ENCODE measurements at regions not wholly inside any gene's neighbourhood (a gene's known extent, or its start where the extent isn't known, plus 50 kb on each side); places are given as distances from the start of the nearest gene placed in this dataset.
"Not testable (repeated sequence)": the region's sequence is repeated elsewhere in the genome, so short reads cannot be mapped to it uniquely, and the experiment has no call there.

DNA sequence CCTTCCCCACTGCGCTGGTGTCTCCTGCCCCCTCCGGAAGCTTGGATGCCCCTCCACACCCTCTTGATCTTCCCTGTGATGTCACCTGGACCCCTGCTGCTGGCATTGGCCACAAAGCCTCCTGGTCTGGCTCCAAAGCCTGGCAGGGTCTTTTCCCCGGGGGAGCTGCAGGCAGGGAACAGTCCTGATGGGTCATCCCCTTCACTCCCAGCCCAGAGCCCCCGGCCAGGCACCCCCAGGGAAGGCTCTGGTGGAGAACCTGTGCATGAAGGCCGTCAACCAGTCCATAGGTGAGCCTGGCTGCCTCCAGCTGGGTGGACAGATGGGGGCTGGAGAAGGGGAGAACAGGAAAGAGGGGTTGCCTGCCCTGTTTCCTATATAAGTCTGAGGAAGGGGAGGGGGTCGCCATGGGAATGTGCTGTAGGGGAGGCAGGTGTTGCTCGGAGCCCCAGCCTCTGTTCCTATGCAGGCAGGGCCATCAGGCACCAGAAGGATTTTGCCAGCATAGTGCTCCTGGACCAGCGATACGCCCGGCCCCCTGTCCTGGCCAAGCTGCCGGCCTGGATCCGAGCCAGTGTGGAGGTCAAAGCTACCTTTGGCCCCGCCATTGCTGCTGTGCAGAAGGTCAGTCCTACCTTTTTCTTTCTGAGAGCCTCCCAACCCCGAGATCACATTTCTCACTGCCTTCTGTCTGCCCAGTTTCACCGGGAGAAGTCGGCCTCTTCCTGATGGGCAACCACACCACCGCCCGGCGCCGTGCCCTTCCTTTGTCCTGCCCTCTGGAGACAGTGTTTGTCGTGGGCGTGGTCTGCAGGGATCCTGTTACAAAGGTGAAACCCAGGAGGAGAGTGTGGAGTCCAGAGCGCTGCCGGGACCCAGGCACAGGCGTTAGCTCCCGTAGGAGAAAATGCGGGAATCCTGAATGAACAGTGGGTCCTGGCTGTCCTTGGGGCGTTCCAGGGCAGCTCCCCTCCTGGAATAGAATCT lies 104.5 kb upstream of the PZP start:
- DNase-seq; H3K4me1 ChIP-seq (ENCODE audit: control insufficient read depth, insufficient read depth, low read length); H3K27ac ChIP-seq (ENCODE audit: low read length); H3K4me3 ChIP-seq (ENCODE audit: low read length); H3K36me3 ChIP-seq (ENCODE audit: control insufficient read depth, insufficient read depth, low read length); H3K27me3 ChIP-seq (ENCODE audit: control insufficient read depth, insufficient read depth, low read length); H3K9me3 ChIP-seq (ENCODE audit: control insufficient read depth, low read depth, low read length): not testable (repeated sequence)
- no CpG with 5 or more reads among the region's 28 CpGs for WGBS (ENCODE audit: insufficient coverage, low lambda C conversion rate)

DNA sequence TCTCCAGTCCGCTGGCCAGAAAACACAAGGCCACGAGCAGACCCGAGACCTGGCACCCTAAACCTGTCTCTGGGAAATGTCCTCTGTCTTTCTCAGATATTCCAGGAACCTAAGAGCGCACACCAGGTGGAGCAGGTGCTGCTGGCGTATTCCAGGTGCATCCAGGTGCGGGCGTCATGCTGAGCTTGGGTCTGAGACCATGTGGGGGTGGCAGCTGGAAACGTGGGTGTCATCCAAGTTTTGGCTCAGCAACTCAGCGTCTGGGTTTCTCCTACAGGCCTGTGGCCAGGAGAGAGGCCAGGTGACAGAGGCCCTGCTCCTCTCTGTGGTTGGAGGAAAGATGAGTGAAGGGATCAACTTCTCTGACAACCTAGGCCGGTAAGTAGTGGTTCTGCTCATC lies 103.3 kb upstream of the PZP start:
- not testable (repeated sequence) for H3K36me3 ChIP-seq (ENCODE audit: control insufficient read depth, insufficient read depth, low read length); H3K4me1 ChIP-seq (ENCODE audit: control insufficient read depth, insufficient read depth, low read length); H3K27me3 ChIP-seq (ENCODE audit: control insufficient read depth, insufficient read depth, low read length); H3K9me3 ChIP-seq (ENCODE audit: control insufficient read depth, low read depth, low read length); DNase-seq; H3K27ac ChIP-seq (ENCODE audit: low read length); H3K4me3 ChIP-seq (ENCODE audit: low read length)
- no CpG with 5 or more reads among the region's 10 CpGs for WGBS (ENCODE audit: insufficient coverage, low lambda C conversion rate)

GRCh38 chr12:9310645-9311044 lies 102.5 kb upstream of the PZP start:
- H3K4me3 ChIP-seq (ENCODE audit: low read length); H3K27me3 ChIP-seq (ENCODE audit: control insufficient read depth, insufficient read depth, low read length); H3K9me3 ChIP-seq (ENCODE audit: control insufficient read depth, low read depth, low read length); H3K4me1 ChIP-seq (ENCODE audit: control insufficient read depth, insufficient read depth, low read length); DNase-seq; H3K27ac ChIP-seq (ENCODE audit: low read length); H3K36me3 ChIP-seq (ENCODE audit: control insufficient read depth, insufficient read depth, low read length): not testable (repeated sequence)
- no CpG with 5 or more reads among the region's 7 CpGs for WGBS (ENCODE audit: insufficient coverage, low lambda C conversion rate)

DNA sequence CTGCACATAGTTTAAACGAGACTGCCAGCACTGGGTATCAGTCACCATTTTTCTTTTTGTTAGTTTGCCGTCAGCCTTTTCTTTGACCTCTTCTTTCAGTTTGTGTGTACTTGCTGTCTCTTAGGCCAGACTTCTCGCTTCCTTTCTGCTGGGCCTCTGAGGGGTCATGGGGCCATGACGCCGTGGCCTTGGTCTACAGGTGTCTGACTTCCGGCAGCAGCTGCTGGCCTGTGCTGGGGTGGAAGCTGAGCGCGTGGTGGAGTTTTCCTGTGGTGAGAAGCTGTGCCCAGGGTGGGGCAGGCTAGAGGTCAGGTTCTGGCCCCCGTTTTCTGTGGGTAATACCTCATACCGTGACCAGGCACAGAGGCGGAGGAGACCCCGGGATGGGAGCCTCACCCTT lies 101.6 kb upstream of the PZP start:
- not testable (repeated sequence) for H3K27ac ChIP-seq (ENCODE audit: low read length); H3K36me3 ChIP-seq (ENCODE audit: control insufficient read depth, insufficient read depth, low read length); H3K9me3 ChIP-seq (ENCODE audit: control insufficient read depth, low read depth, low read length); DNase-seq; H3K4me1 ChIP-seq (ENCODE audit: control insufficient read depth, insufficient read depth, low read length); H3K27me3 ChIP-seq (ENCODE audit: control insufficient read depth, insufficient read depth, low read length); H3K4me3 ChIP-seq (ENCODE audit: low read length)
- no CpG with 5 or more reads among the region's 12 CpGs for WGBS (ENCODE audit: insufficient coverage, low lambda C conversion rate)

DNA sequence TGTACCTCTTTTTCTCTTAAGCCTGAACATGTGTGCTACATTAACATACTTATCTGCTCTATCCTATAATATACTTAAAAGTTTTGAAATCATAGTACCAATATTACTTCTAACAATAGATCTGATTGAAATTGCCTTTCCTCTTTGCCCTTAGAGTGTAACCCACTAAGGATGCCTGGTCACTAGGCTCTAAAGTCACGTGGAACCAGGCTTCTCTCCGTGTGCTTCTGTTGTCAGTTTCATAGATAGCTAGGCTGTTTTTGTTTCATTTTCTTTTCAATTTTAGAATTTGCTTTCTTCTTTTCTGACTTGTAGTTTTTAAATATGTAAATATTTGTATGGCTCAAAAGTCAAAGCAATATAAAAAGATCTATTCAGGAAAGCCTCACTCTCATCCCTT lies 100.5 kb upstream of the PZP start:
- no CpG with 5 or more reads among the region's 2 CpGs for WGBS (ENCODE audit: insufficient coverage, low lambda C conversion rate)
- not testable (repeated sequence) for H3K4me3 ChIP-seq (ENCODE audit: low read length); H3K4me1 ChIP-seq (ENCODE audit: control insufficient read depth, insufficient read depth, low read length); H3K9me3 ChIP-seq (ENCODE audit: control insufficient read depth, low read depth, low read length); H3K36me3 ChIP-seq (ENCODE audit: control insufficient read depth, insufficient read depth, low read length); H3K27ac ChIP-seq (ENCODE audit: low read length); H3K27me3 ChIP-seq (ENCODE audit: control insufficient read depth, insufficient read depth, low read length); DNase-seq

GRCh38 chr12:9308163-9308562 lies 100.0 kb upstream of the PZP start:
- not testable (repeated sequence) for H3K27ac ChIP-seq (ENCODE audit: low read length); DNase-seq; H3K9me3 ChIP-seq (ENCODE audit: control insufficient read depth, low read depth, low read length); H3K27me3 ChIP-seq (ENCODE audit: control insufficient read depth, insufficient read depth, low read length); H3K36me3 ChIP-seq (ENCODE audit: control insufficient read depth, insufficient read depth, low read length); H3K4me1 ChIP-seq (ENCODE audit: control insufficient read depth, insufficient read depth, low read length); H3K4me3 ChIP-seq (ENCODE audit: low read length)
- no CpG with 5 or more reads among the region's 10 CpGs for WGBS (ENCODE audit: insufficient coverage, low lambda C conversion rate)

- not testable (repeated sequence) for H3K27me3 ChIP-seq (ENCODE audit: control insufficient read depth, insufficient read depth, low read length); H3K4me1 ChIP-seq (ENCODE audit: control insufficient read depth, insufficient read depth, low read length); H3K27ac ChIP-seq (ENCODE audit: low read length); H3K9me3 ChIP-seq (ENCODE audit: control insufficient read depth, low read depth, low read length); DNase-seq; H3K4me3 ChIP-seq (ENCODE audit: low read length); H3K36me3 ChIP-seq (ENCODE audit: control insufficient read depth, insufficient read depth, low read length)
- WGBS (ENCODE audit: insufficient coverage, low lambda C conversion rate), result no CpG with 5 or more reads among the region's 5 CpGs
Measured at GRCh38 chr12:9307255-9307654, 99.1 kb upstream of the PZP start.

GRCh38 chr12:9306004-9306403 lies 97.8 kb upstream of the PZP start:
- H3K27me3 ChIP-seq (ENCODE audit: control insufficient read depth, insufficient read depth, low read length); H3K4me3 ChIP-seq (ENCODE audit: low read length); H3K4me1 ChIP-seq (ENCODE audit: control insufficient read depth, insufficient read depth, low read length); DNase-seq; H3K36me3 ChIP-seq (ENCODE audit: control insufficient read depth, insufficient read depth, low read length); H3K27ac ChIP-seq (ENCODE audit: low read length); H3K9me3 ChIP-seq (ENCODE audit: control insufficient read depth, low read depth, low read length): not testable (repeated sequence)
- no CpG with 5 or more reads among the region's 12 CpGs for WGBS (ENCODE audit: insufficient coverage, low lambda C conversion rate)

DNA sequence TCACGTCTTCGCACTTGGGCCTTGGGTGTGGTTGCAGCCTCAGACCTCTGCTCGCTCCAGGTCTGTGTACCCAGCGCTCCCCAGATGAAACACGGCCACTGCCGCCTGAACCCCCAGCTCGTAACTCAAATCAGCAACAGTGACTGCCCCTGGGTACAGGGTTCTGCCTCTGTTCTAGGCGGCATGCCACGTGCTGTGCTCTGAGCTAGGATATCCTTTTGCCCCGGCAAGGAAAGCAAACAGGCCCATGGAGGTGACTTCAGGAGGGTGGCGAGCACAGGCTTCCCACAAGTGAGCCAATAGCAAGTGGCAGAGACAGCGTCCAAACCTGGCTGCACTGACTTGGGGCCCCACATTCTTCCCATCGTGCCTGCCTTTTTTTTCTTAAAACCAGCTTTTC lies 96.3 kb upstream of the PZP start:
- not testable (repeated sequence) for H3K27ac ChIP-seq (ENCODE audit: low read length); H3K4me1 ChIP-seq (ENCODE audit: control insufficient read depth, insufficient read depth, low read length); H3K9me3 ChIP-seq (ENCODE audit: control insufficient read depth, low read depth, low read length); DNase-seq; H3K4me3 ChIP-seq (ENCODE audit: low read length); H3K27me3 ChIP-seq (ENCODE audit: control insufficient read depth, insufficient read depth, low read length); H3K36me3 ChIP-seq (ENCODE audit: control insufficient read depth, insufficient read depth, low read length)
- no CpG with 5 or more reads among the region's 13 CpGs for WGBS (ENCODE audit: insufficient coverage, low lambda C conversion rate)

- not testable (repeated sequence) for H3K27ac ChIP-seq (ENCODE audit: low read length); H3K36me3 ChIP-seq (ENCODE audit: control insufficient read depth, insufficient read depth, low read length); H3K27me3 ChIP-seq (ENCODE audit: control insufficient read depth, insufficient read depth, low read length); H3K4me3 ChIP-seq (ENCODE audit: low read length); DNase-seq; H3K9me3 ChIP-seq (ENCODE audit: control insufficient read depth, low read depth, low read length); H3K4me1 ChIP-seq (ENCODE audit: control insufficient read depth, insufficient read depth, low read length)
- WGBS (ENCODE audit: insufficient coverage, low lambda C conversion rate), result no CpG with 5 or more reads among the region's 13 CpGs
Measured at GRCh38 chr12:9295872-9296271, 87.7 kb upstream of the PZP start.

- H3K27me3 ChIP-seq (ENCODE audit: control insufficient read depth, insufficient read depth, low read length); H3K27ac ChIP-seq (ENCODE audit: low read length); H3K4me3 ChIP-seq (ENCODE audit: low read length); H3K4me1 ChIP-seq (ENCODE audit: control insufficient read depth, insufficient read depth, low read length); H3K36me3 ChIP-seq (ENCODE audit: control insufficient read depth, insufficient read depth, low read length); H3K9me3 ChIP-seq (ENCODE audit: control insufficient read depth, low read depth, low read length); DNase-seq: not testable (repeated sequence)
- no CpG with 5 or more reads among the region's 16 CpGs for WGBS (ENCODE audit: insufficient coverage, low lambda C conversion rate)
Measured at GRCh38 chr12:9294072-9294620, 86.0 kb upstream of the PZP start.

Data from large intestine (tissue), 3 donors.